BE2C (cell line): ENCODE measurements at regions not wholly inside any gene's neighbourhood (a gene's known extent, or its start where the extent isn't known, plus 50 kb on each side); places are given as distances from the start of the nearest gene placed in this dataset.

Experiments used
- DNase-seq: peaks from one replicate; pipeline ENCODE4 v3.0.0-alpha.2; 2020
- H3K27me3 ChIP-seq: fragments of 250-450 bp; sonication (Bioruptor Pico); 2 replicates; pipeline ENCODE4 v1.5.1; 2020; ENCODE audit warnings: mild to moderate bottlenecking
- H3K36me3 ChIP-seq: fragments of 250-450 bp; sonication (Bioruptor Pico); 2 replicates; pipeline ENCODE4 v1.5.1; 2020; ENCODE audit warnings: mild to moderate bottlenecking
- H3K4me1 ChIP-seq: fragments of 250-450 bp; sonication (Bioruptor Pico); 2 replicates; pipeline ENCODE4 v1.5.1; 2020
- H3K4me3 ChIP-seq: 2 replicates; pipeline ENCODE4 v1.5.1; 2011; ENCODE audit warnings: low read depth, low read length
- H3K9me3 ChIP-seq: fragments of 250-450 bp; sonication (Bioruptor Pico); 2 replicates; pipeline ENCODE4 v1.5.1; 2020
- CTCF ChIP-seq: IDR thresholded peaks from 2 replicates; pipeline ENCODE4 v1.5.1; 2012; ENCODE audit warnings: mild to moderate bottlenecking, low read depth, low read length

- no peaks in the 10 kb centered on the region for H3K9me3 ChIP-seq
- TF ChIP-seq CTCF, result no peak
- H3K36me3 ChIP-seq, result no peaks in the 10 kb centered on the region
- H3K4me1 ChIP-seq, result no peaks in the 10 kb centered on the region; the same call in 1 of the 2 replicates
- no peaks in the 10 kb centered on the region for H3K27me3 ChIP-seq
- H3K4me3 ChIP-seq, result no peak overlapping the region
- DNase-seq, result no peak
Observed at GRCh38 chr2:217219164-217219520, 359.3 kb upstream of the TNP1 start.

GRCh38 chr2:217218269-217219163 is 358.7 kb upstream of the TNP1 start:
- Histone ChIP-seq H3K4me1 (no peaks in the 10 kb centered on the region; the same call in 1 of the 2 replicates), H3K27me3 (no peaks in the 10 kb centered on the region), H3K9me3 (no peaks in the 10 kb centered on the region), H3K36me3 (no peaks in the 10 kb centered on the region), H3K4me3 (no peak overlapping the region)
- TF ChIP-seq CTCF, result no peak
- DNase-seq, result no peak

GRCh38 chr2:217216982-217217381 is 357.1 kb upstream of the TNP1 start:
- no peak for DNase-seq
- Histone ChIP-seq H3K4me3 (no peak overlapping the region), H3K4me1 (no peaks in the 10 kb centered on the region; the same call in 1 of the 2 replicates), H3K9me3 (no peaks in the 10 kb centered on the region), H3K36me3 (no peaks in the 10 kb centered on the region), H3K27me3 (no peaks in the 10 kb centered on the region)
- TF ChIP-seq CTCF, result no peak

- no peak for DNase-seq
- Histone ChIP-seq H3K27me3 (no peaks in the 10 kb centered on the region), H3K4me1 (no peaks in the 10 kb centered on the region; the same call in 1 of the 2 replicates), H3K9me3 (no peaks in the 10 kb centered on the region), H3K36me3 (no peaks in the 10 kb centered on the region), H3K4me3 (no peak overlapping the region)
- no peak for TF ChIP-seq CTCF
Observed at GRCh38 chr2:217216316-217216715, 356.5 kb upstream of the TNP1 start.

GRCh38 chr2:217215877-217216276 is 356.0 kb upstream of the TNP1 start:
- no peak for TF ChIP-seq CTCF
- no peak for DNase-seq
- Histone ChIP-seq H3K9me3 (no peaks in the 10 kb centered on the region), H3K4me1 (no peaks in the 10 kb centered on the region; the same call in 1 of the 2 replicates), H3K27me3 (no peaks in the 10 kb centered on the region), H3K4me3 (no peak overlapping the region), H3K36me3 (no peaks in the 10 kb centered on the region)

- H3K4me1 ChIP-seq, result peaks cover 11% of the 10 kb centered on the region
- H3K4me3 ChIP-seq, result no peak overlapping the region
- no peaks in the 10 kb centered on the region for H3K36me3 ChIP-seq
- no peak for TF ChIP-seq CTCF
- no peak for DNase-seq
- no peaks in the 10 kb centered on the region for H3K9me3 ChIP-seq
- no peaks in the 10 kb centered on the region for H3K27me3 ChIP-seq
Observed at GRCh38 chr2:217208867-217209266, 349.0 kb upstream of the TNP1 start.
